A549 (cell line): ENCODE measurements at regions not wholly inside any gene's neighbourhood (a gene's known extent, or its start where the extent isn't known, plus 50 kb on each side); places are given as distances from the start of the nearest gene placed in this dataset.

Source experiments
- ATAC-seq, 2 experiments: fragments of 200-7000 bp in 1 of 2; fragments of >200 bp in 1 of 2; cut with Nextera tagmentation in 1 of 2; cut with Tn5 transposase in 1 of 2; 3 replicates each; pipeline versions ENCODE4 v1.8.0 to v1.9.1; 2018 to 2020; ENCODE audit warnings: mild to moderate bottlenecking in 1 of 2, moderate library complexity in 1 of 2
- CTCF ChIA-PET: fragments of 300-600 bp; sonication (Branson Sonifier 250); formaldehyde crosslinking; extraction: SDS; loops from one replicate; lab custom pipeline; 2021; ENCODE audit warnings: antibody characterized with exemption, inconsistent platforms; lab: Yijun Ruan, JAX
- POLR2A ChIA-PET: fragments of 350-600 bp; formaldehyde crosslinking; extraction: SDS; loops from one replicate; lab custom pipeline; 2021; ENCODE audit warnings: antibody characterized with exemption, inconsistent platforms; lab: Yijun Ruan, JAX
- DNase-seq, 2 experiments: peaks; one replicate each; pipeline versions ENCODE4 v3.0.0 to v3.0.0-alpha.2; 2011 to 2016; ENCODE audit warnings: low read depth in 1 of 2, low spot score in 1 of 2
- FAIRE-seq: peaks from 2 replicates; lab custom pipeline; 2011; peaks lifted over from hg19 to GRCh38; lab: Jason Lieb, UNC
- H3K27ac ChIP-seq, 2 experiments: fragments of >200 bp; sonication (Bioruptor Twin); formaldehyde crosslinking; 3 replicates each; pipeline ENCODE4 v1.5.1; 2016 to 2017
- H3K4me1 ChIP-seq: fragments of >200 bp; sonication (Bioruptor Twin); formaldehyde crosslinking; 3 replicates; pipeline ENCODE4 v1.6.1; 2016
- H3K4me2 ChIP-seq: fragments of >200 bp; sonication (Bioruptor Twin); formaldehyde crosslinking; 3 replicates; pipeline ENCODE4 v1.6.1; 2016
- H3K4me3 ChIP-seq: fragments of >200 bp; sonication (Bioruptor Twin); formaldehyde crosslinking; 3 replicates; pipeline ENCODE4 v1.5.1; 2016
- H3K9me3 ChIP-seq: fragments of >200 bp; sonication (Bioruptor Twin); formaldehyde crosslinking; 3 replicates; pipeline ENCODE4 v1.6.1; 2016
- CBX8 ChIP-seq: fragments of 200-600 bp; sonication (generic); IDR thresholded peaks from 2 replicates; pipeline ENCODE4 v1.6.1; 2016
- CHD2 ChIP-seq: fragments of 150-350 bp; IDR thresholded peaks from 2 replicates; pipeline ENCODE4 v1.6.1; 2014; ENCODE audit warnings: low read length; ENCODE audit not compliant: partially characterized antibody
- CHD4 ChIP-seq: fragments of 200-600 bp; sonication (generic); IDR thresholded peaks from 2 replicates; pipeline ENCODE4 v1.6.1; 2016; ENCODE audit warnings: antibody characterized with exemption, mild to moderate bottlenecking, borderline replicate concordance
- EHF ChIP-seq: fragments of 250-450 bp; sonication (Bioruptor Pico); IDR thresholded peaks from 2 replicates; pipeline ENCODE4 v1.5.0; 2020; ENCODE audit warnings: mild to moderate bottlenecking
- EP300 ChIP-seq, 2 experiments: fragments of >200 bp; sonication (Bioruptor Twin); formaldehyde crosslinking; IDR thresholded peaks; 2 replicates in 1 of 2; 3 replicates in 1 of 2; pipeline ENCODE4 v1.6.1; 2016 to 2017
- FOSL2 ChIP-seq, 2 experiments: fragments of 450-650 bp in 1 of 2; fragments of >200 bp in 1 of 2; sonication (Bioruptor Twin) in 1 of 2; formaldehyde crosslinking; IDR thresholded peaks; 2 replicates each; pipeline versions ENCODE4 v1.5.0 to v1.6.1; 2016 to 2020; ENCODE audit warnings: mild to moderate bottlenecking in 1 of 2, moderate library complexity in 1 of 2
- HEYL ChIP-seq: fragments of 250-450 bp; sonication (Bioruptor Pico); IDR thresholded peaks from 2 replicates; pipeline ENCODE4 v1.8.0; 2021; ENCODE audit warnings: mild to moderate bottlenecking, moderate library complexity
- HOXB13 ChIP-seq: fragments of 250-450 bp; sonication (Bioruptor Pico); IDR thresholded peaks from 2 replicates; pipeline ENCODE4 v1.5.0; 2020; ENCODE audit warnings: low read depth, mild to moderate bottlenecking, moderate library complexity
- HOXB5 ChIP-seq: fragments of 250-450 bp; sonication (Bioruptor Pico); IDR thresholded peaks from 2 replicates; pipeline ENCODE4 v1.5.0; 2020; ENCODE audit warnings: mild to moderate bottlenecking, moderate library complexity
- MAZ ChIP-seq: fragments of 150-350 bp; IDR thresholded peaks from 2 replicates; pipeline ENCODE4 v1.6.1; 2014; ENCODE audit warnings: antibody characterized with exemption, low read depth, low read length, borderline replicate concordance
- MYC ChIP-seq: IDR thresholded peaks from 2 replicates; pipeline ENCODE4 v1.6.1; 2012; ENCODE audit warnings: mild to moderate bottlenecking, inconsistent platforms, low read length, improper control_type of control experiment, borderline replicate concordance
- NPAS2 ChIP-seq: fragments of 250-450 bp; sonication (Bioruptor Pico); IDR thresholded peaks from 2 replicates; pipeline ENCODE4 v1.8.0; 2022; ENCODE audit warnings: mild to moderate bottlenecking, moderate library complexity, borderline replicate concordance
- NR3C1 ChIP-seq: fragments of >200 bp; sonication (Bioruptor Twin); formaldehyde crosslinking; IDR thresholded peaks from 3 replicates; pipeline ENCODE4 v1.6.1; 2017
- RFX5 ChIP-seq: fragments of 450-650 bp; IDR thresholded peaks from 2 replicates; pipeline ENCODE4 v1.7.1; 2014; ENCODE audit warnings: antibody characterized with exemption, mild to moderate bottlenecking, moderate library complexity
- RNF2 ChIP-seq: fragments of 200-600 bp; sonication (generic); IDR thresholded peaks from 2 replicates; pipeline ENCODE4 v1.6.1; 2016; ENCODE audit warnings: low read depth, mild to moderate bottlenecking, antibody characterized with exemption, moderate library complexity, borderline replicate concordance
- SMC3 ChIP-seq: fragments of >200 bp; sonication (Bioruptor Twin); formaldehyde crosslinking; IDR thresholded peaks from 3 replicates; pipeline ENCODE4 v1.6.1; 2018; ENCODE audit warnings: inconsistent platforms
- TFCP2L1 ChIP-seq: fragments of 250-450 bp; sonication (Bioruptor Pico); IDR thresholded peaks from 2 replicates; pipeline ENCODE4 v1.5.0; 2021; ENCODE audit warnings: mild to moderate bottlenecking
- TP53 ChIP-seq: fragments of 250-450 bp; sonication (Bioruptor Pico); IDR thresholded peaks from 2 replicates; pipeline ENCODE4 v1.5.0; 2021; ENCODE audit warnings: mild to moderate bottlenecking, moderate library complexity
- ZFP36 ChIP-seq: fragments of 450-650 bp; IDR thresholded peaks from 2 replicates; pipeline ENCODE4 v1.6.1; 2014; ENCODE audit warnings: borderline replicate concordance; ENCODE audit not compliant: partially characterized antibody
- ZSCAN20 ChIP-seq: fragments of 250-450 bp; sonication (Bioruptor Pico); IDR thresholded peaks from 2 replicates; pipeline ENCODE4 v1.8.0; 2022; ENCODE audit warnings: mild to moderate bottlenecking, moderate library complexity
- WGBS: methylation state at CpG from one replicate; pipeline ENCODE4 v1.1.6; 2017; ENCODE audit errors: missing lambda C conversion rate; 5-methylcytosine and 5-hydroxymethylcytosine counted together
- TF ChIP-seq, protein P1 (sequence below): fragments of 200-600 bp; sonication (generic); IDR thresholded peaks from 2 replicates; pipeline ENCODE4 v1.6.1; 2016; ENCODE audit warnings: antibody characterized with exemption, mild to moderate bottlenecking, moderate library complexity
- TF ChIP-seq, protein P2 (sequence below): fragments of >200 bp; sonication (Bioruptor Twin); formaldehyde crosslinking; IDR thresholded peaks from 3 replicates; pipeline ENCODE4 v1.5.1; 2016
- TF ChIP-seq, protein P3 (sequence below): fragments of 250-450 bp; sonication (Bioruptor Pico); IDR thresholded peaks from 2 replicates; pipeline ENCODE4 v1.5.0; 2021; ENCODE audit warnings: mild to moderate bottlenecking, moderate library complexity, borderline replicate concordance
- TF ChIP-seq, protein P4 (sequence below): fragments of >200 bp; sonication (Bioruptor Twin); formaldehyde crosslinking; IDR thresholded peaks from 2 replicates; pipeline ENCODE4 v1.6.1; 2016

DNA sequence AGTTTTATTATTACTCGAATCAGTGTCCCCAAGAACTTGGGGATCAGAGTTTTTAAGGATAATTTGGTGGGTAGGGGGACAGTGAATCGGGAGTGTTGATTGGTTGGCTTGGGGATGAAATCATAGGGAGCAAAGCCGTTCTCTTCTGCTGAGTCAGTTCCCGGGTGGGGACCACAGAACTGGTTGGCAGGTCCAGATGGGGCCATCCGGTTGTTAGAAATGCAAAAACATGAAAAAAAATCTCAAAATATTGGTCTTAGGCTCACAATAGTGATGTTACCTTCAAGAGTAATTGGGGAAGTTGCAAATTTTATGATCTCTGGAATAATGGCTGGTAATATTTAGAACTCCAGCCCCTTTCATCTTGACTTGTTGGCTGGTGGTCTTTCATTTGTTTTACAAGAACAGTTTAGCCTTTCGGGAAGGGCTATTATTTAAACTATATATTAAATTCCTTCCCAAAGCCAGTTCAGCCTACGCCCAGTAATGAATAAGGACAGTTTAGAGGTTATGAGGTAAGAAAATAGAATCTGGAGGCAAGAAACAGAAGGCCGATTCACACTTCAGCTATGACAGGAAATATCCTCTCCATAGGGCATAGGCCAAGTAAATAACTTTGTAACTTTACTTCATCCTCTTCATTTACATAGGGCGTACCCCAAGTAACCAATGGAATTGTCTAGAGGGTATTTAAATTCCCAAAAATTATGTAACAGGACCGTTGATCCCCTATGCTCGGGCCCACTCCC, 164.1 kb upstream of the STS start:
- no peak overlapping the region for H3K27ac ChIP-seq
- no peak for FAIRE-seq
- H3K4me1 ChIP-seq: no peaks in the 10 kb centered on the region
- H3K4me2 ChIP-seq: no peak overlapping the region
- no peaks in the 10 kb centered on the region for H3K9me3 ChIP-seq
- POLR2A ChIA-PET: no interaction called here
- no peak for DNase-seq
- no peak for TF ChIP-seq MAZ
- no peak for TF ChIP-seq HEYL
- no peak for TF ChIP-seq HOXB13 (CRISPR knock-in tag)
- TF ChIP-seq, protein P1, sequence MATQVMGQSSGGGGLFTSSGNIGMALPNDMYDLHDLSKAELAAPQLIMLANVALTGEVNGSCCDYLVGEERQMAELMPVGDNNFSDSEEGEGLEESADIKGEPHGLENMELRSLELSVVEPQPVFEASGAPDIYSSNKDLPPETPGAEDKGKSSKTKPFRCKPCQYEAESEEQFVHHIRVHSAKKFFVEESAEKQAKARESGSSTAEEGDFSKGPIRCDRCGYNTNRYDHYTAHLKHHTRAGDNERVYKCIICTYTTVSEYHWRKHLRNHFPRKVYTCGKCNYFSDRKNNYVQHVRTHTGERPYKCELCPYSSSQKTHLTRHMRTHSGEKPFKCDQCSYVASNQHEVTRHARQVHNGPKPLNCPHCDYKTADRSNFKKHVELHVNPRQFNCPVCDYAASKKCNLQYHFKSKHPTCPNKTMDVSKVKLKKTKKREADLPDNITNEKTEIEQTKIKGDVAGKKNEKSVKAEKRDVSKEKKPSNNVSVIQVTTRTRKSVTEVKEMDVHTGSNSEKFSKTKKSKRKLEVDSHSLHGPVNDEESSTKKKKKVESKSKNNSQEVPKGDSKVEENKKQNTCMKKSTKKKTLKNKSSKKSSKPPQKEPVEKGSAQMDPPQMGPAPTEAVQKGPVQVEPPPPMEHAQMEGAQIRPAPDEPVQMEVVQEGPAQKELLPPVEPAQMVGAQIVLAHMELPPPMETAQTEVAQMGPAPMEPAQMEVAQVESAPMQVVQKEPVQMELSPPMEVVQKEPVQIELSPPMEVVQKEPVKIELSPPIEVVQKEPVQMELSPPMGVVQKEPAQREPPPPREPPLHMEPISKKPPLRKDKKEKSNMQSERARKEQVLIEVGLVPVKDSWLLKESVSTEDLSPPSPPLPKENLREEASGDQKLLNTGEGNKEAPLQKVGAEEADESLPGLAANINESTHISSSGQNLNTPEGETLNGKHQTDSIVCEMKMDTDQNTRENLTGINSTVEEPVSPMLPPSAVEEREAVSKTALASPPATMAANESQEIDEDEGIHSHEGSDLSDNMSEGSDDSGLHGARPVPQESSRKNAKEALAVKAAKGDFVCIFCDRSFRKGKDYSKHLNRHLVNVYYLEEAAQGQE: no peak
- no peak for TF ChIP-seq SMC3
- no peak for TF ChIP-seq CHD2
- no peak for TF ChIP-seq MYC
- no peak for TF ChIP-seq FOSL2 (IDR thresholded peaks at IDR 0.05)
- TF ChIP-seq FOSL2 (CRISPR knock-in tag; IDR thresholded peaks at IDR 0.05): no peak
- no peak for TF ChIP-seq ZSCAN20
- TF ChIP-seq, all 56 proteins: peak for 0
- no peak for ATAC-seq
- CTCF ChIA-PET: no interaction called here
- no peak overlapping the region for H3K4me3 ChIP-seq
- WGBS: 37% methylated on average over 11 of the region's 11 CpGs

DNA sequence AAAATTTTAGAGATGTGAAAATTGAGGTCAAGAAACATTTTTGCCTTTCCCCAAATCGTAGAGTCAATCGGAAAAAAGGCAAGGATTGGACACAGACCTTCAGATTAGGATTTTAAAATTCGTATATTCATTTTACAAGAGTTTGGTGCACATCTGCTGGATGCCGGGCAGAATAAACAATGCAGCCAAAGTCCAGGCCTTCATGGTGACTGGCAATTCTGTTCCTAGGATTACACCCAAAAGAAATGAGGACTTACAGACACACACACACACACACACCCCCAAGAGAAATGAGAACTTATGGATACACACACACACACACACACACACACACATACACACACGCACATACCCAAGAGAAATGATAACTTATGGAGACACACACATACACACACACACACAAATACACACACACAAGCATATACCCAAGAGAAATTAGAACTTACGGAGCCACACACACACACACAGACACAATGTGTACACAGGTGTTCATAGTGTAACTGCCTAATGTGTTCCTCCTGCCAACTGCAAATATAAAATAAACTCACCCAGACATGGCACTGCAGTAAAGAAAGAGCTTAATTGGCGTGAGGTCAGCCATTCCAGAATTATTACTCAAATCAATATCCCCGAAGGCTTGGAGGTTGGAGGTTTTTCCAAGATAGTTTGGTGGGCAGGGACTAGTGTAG, 165.7 kb upstream of the STS start:
- ATAC-seq (no peak), DNase-seq (no peak), FAIRE-seq (no peak)
- no peak overlapping the region for H3K4me3 ChIP-seq
- WGBS: 37% methylated on average over 7 of the region's 8 CpGs
- H3K27ac ChIP-seq: no peak overlapping the region
- H3K4me2 ChIP-seq: no peak overlapping the region
- H3K4me1 ChIP-seq: no peaks in the 10 kb centered on the region
- ChIA-PET POLR2A (no interaction called here), CTCF (interaction anchor here (0.5 kb wide), 1 partner anchor 184 kb away, joined by 3 read pairs; no protein-coding TSS in a partner anchor)
- TF ChIP-seq, protein P2, sequence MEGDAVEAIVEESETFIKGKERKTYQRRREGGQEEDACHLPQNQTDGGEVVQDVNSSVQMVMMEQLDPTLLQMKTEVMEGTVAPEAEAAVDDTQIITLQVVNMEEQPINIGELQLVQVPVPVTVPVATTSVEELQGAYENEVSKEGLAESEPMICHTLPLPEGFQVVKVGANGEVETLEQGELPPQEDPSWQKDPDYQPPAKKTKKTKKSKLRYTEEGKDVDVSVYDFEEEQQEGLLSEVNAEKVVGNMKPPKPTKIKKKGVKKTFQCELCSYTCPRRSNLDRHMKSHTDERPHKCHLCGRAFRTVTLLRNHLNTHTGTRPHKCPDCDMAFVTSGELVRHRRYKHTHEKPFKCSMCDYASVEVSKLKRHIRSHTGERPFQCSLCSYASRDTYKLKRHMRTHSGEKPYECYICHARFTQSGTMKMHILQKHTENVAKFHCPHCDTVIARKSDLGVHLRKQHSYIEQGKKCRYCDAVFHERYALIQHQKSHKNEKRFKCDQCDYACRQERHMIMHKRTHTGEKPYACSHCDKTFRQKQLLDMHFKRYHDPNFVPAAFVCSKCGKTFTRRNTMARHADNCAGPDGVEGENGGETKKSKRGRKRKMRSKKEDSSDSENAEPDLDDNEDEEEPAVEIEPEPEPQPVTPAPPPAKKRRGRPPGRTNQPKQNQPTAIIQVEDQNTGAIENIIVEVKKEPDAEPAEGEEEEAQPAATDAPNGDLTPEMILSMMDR: no peak
- no peak for TF ChIP-seq EHF (CRISPR knock-in tag)
- TF ChIP-seq ZFP36: no peak
- TF ChIP-seq RNF2: no peak
- no peak for TF ChIP-seq CHD4
- no peak for TF ChIP-seq NR3C1
- no peaks in the 10 kb centered on the region for H3K9me3 ChIP-seq

DNA sequence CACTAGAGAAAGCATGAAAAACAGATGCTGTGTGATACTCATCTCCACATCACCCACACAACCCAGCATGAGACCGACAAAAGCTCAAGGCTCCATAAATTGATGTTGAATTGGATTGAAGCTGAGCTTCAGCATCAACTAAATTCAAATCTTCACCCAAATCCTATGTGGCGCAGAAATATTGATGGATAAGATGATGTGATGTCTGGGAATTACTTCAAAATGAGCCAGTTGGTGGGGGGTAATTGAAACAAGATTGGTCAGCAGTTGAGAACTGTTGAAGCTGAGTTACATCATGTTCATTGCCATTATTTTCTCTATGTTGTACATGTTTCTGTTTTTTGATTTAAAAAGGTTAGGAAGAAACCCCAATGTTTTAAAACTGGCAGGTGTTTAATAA, 166.5 kb upstream of the STS start:
- no peak overlapping the region for H3K4me3 ChIP-seq
- H3K9me3 ChIP-seq: no peaks in the 10 kb centered on the region
- no peak for FAIRE-seq
- no peak overlapping the region for H3K27ac ChIP-seq
- no peak for ATAC-seq
- no peak for DNase-seq
- TF ChIP-seq HOXB5 (CRISPR knock-in tag): no peak
- TF ChIP-seq, protein P3, sequence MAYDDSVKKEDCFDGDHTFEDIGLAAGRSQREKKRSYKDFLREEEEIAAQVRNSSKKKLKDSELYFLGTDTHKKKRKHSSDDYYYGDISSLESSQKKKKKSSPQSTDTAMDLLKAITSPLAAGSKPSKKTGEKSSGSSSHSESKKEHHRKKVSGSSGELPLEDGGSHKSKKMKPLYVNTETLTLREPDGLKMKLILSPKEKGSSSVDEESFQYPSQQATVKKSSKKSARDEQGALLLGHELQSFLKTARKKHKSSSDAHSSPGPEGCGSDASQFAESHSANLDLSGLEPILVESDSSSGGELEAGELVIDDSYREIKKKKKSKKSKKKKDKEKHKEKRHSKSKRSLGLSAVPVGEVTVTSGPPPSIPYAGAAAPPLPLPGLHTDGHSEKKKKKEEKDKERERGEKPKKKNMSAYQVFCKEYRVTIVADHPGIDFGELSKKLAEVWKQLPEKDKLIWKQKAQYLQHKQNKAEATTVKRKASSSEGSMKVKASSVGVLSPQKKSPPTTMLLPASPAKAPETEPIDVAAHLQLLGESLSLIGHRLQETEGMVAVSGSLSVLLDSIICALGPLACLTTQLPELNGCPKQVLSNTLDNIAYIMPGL (CRISPR knock-in tag): no peak
- TF ChIP-seq ZFP36: no peak
- no peak for TF ChIP-seq EP300 (IDR thresholded peaks at IDR 0.05)
- TF ChIP-seq MYC: no peak
- no peak for TF ChIP-seq TFCP2L1
- TF ChIP-seq, protein P4, sequence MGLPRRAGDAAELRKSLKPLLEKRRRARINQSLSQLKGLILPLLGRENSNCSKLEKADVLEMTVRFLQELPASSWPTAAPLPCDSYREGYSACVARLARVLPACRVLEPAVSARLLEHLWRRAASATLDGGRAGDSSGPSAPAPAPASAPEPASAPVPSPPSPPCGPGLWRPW: no peak
- no peak for TF ChIP-seq NPAS2
- TF ChIP-seq RNF2: no peak
- TF ChIP-seq RFX5: no peak
- no peak for TF ChIP-seq CHD2
- no peak for TF ChIP-seq FOSL2 (IDR thresholded peaks at IDR 0.05)
- no peak for TF ChIP-seq FOSL2 (CRISPR knock-in tag; IDR thresholded peaks at IDR 0.05)
- no peak for TF ChIP-seq TP53 (CRISPR knock-in tag)
- no peak for TF ChIP-seq CBX8
- TF ChIP-seq, all 56 proteins: peak for 0
- Histone ChIP-seq H3K4me2 (no peak overlapping the region), H3K4me1 (no peaks in the 10 kb centered on the region)
- 50% methylated on average over 2 of the region's 2 CpGs for WGBS
- CTCF ChIA-PET: no interaction called here
- POLR2A ChIA-PET: no interaction called here
